ENCODE measurements at regions not wholly inside any gene's neighbourhood (a gene's known extent, or its start where the extent isn't known, plus 50 kb on each side); places are given as distances from the start of the nearest gene placed in this dataset.

GRCh38 chr4:152175586-152175985 is 360.3 kb downstream of the FBXW7 start:
- TF ChIP-seq POLR2A (IDR thresholded peaks at IDR 0.05) (no peak), CTCF (IDR thresholded peaks at IDR 0.05) (no peak)

Data from vagina (tissue), 2 donors.